ENCODE measurements at regions not wholly inside any gene's neighbourhood (a gene's known extent, or its start where the extent isn't known, plus 50 kb on each side); places are given as distances from the start of the nearest gene placed in this dataset.
"Not testable (repeated sequence)": the region's sequence is repeated elsewhere in the genome, so short reads cannot be mapped to it uniquely, and the experiment has no call there.

DNA sequence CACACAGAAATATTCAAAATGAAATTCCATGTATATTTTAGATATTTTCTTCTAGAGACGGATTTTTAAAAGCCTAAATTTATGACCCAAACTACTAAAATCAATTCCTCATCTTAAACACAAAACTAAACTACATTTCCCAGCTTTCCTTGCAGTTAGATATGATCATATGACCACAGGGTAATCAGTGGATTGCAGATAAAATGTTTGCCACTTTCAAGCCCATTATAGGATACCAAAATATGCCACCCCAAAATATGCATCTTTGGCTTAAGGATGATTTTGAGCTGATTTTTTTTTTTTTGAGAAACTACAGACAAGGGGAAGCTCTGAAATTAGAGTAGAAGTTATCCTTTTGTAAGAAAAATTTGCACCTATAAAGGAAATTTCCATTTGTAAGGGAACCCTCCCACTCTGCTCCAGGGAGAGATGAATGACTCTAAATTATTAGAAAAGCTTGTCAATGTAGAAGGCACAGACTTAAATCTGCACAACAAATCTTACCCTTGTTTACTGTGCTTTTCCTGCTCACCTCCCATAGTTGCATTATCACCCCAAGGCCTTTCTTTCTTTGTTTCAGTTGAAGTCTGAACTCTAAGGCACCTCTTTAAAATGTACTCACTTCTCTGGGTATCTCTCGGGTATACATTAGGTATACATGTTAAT is 503.0 kb downstream of the PDHA2 start:
- no peak for DNase-seq

DNA sequence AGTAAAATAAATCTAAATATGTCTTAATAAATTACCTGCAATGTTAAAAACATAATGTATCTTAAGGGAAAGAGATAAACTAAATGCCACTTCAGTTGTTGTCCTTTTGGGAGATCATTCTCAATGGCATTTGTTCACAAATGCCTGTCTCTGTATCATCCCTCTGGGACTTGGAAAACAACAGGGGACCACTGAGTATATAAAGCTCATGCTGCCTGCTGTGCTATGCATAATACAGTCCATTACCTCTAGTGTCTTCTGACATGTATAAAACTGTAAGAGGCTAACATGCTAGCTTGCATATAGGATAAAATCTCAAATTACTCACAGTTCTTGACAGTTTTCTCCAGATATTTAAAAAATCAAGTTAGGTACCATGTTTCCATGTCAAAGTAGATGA is 503.9 kb downstream of the PDHA2 start:
- no peak for DNase-seq

DNA sequence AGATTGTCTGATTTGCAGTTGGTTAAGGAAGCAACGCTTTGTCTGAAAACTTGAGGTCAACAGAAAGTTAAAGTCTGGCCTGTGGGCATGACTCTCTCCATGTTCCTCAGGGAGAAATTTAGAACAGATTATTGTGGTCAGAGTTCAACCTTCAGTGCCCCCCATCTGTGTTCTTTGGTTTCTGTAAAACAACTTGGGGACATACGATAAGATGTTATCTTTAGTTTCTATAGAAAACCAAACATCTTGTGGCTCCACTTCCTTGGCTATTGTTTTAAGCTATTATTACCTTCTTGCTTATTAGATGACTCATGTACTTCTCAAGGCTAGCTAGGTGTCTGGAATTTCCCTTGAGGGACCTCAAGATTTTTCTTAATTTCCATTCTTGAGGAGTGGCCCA is 507.7 kb downstream of the PDHA2 start:
- no peak for DNase-seq

DNA sequence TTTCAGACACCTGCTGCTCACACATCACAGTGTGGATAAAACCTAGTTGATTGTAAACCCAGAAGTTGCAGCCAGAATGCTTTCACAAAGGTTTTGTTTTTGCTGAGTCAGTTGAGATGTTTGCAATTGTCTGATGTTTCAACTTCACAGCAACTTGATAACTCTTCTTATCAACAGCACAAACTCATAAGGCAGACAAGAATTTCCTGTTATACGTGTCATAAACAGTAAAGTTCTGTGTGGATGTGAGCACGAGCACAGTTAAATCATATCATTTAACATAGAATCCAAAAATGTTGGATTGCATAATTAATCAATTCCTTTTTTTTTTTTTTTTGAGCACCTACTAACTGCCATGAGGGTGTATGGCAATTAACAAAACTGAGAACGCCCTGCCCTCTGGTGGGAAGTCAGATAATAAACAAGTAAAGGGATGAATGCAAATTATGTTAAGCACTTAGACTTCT is 512.2 kb downstream of the PDHA2 start:
- DNase-seq: peak; percentile 1

DNA sequence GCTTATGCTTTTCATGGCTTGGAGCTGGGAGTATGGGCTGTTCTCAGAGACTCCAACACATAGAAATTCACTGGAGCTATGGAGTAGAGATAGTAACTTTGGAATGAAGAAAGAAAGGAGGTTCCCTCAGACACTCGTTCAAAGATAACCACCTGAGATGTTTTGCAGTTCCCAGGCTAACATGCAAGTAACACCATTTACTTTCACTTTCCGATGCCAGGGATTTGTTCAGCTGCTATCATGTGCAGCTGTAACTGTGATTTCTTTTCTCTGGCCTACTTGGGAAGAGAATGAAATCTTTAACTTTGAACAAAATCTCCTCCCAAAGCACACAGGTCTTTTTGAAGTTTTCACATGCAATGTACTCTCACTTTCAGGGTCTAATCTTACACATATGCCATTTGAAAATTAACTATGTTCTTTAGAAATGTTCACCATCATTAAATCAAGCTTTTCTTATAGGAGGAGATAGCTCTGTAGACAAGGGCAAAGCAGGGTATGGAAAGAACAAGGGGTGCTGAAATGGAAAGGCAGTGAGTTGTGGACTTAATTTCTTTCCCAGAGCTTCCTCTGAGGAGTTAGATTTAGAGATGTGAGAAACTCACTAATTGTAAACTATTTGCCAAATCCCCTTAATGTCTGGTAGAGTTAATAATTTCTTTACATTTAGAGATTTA is 514.3 kb downstream of the PDHA2 start:
- no peak for DNase-seq

DNA sequence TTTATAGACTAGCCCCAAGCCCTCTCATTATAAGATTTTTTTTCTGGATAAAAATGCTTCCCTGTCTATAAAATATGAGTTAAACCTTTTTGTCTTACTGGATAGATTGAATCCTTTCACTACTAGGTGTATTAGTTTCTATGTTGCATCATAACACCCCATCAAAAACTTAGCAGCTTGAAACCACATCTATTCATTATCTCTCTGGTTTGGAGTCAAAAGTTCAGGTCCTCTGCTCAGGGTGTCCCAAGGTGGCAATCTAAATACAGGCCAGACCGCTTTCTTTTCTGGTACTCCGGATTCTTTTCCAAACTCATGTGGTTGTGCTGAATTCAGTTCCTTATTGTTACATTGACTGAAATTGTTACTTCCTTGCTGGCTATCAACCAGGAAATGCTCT is 515.5 kb downstream of the PDHA2 start:
- no peak for DNase-seq

DNA sequence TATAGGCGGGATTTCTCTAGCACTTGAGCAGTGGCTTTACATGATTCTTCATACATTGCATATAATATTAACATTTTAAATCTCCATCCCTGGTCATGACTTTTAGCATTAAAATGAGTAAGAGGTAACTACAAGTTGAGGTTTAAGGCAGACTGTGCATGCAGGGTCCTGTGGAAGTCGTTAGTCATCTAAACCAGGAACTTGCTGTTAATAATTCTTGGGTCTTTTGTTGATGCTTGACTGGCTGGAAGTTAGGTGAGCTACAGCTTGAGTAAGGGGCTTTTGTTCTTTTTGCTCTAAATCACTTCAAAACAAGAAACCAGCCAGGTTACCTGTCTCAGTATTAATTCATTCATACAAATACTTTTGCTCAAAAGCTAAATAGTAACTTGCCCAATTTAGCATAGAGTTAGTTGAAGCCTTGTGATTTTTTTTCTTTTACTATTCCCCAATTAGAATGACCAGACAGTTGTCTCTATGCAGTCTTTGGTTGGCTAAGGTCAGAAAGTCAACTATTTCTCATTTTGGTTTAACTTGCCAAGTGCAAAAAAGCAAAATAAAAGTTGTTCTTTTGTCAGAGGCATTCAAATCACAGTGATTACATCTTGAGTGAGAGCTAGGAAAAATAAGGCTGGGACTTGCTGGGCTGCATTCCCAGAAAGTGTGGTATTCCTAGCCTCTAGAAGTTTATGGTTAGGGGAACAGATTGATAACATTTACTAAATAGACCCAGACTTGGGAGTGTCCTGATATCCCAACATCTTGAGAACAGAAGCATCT is 516.9 kb downstream of the PDHA2 start:
- no peak for DNase-seq

DNA sequence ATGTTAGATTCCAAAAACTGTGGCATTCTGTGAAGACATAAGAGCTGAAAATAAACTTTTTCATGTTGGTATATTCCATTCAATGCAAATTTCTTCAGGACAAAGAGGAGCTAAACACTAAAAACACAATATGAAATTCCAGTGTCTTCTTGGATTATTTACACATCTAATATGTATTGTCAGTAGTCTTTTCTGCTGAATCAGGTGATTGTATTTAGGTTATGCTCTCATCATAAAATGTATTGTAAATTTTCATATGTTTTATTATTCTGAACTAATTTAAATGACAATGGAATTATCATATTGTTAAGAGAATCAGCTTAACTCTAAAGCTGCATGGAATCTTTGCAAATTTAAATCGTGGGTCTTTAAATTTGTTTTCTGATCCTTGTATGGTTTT is 526.7 kb downstream of the PDHA2 start:
- DNase-seq: no peak

DNA sequence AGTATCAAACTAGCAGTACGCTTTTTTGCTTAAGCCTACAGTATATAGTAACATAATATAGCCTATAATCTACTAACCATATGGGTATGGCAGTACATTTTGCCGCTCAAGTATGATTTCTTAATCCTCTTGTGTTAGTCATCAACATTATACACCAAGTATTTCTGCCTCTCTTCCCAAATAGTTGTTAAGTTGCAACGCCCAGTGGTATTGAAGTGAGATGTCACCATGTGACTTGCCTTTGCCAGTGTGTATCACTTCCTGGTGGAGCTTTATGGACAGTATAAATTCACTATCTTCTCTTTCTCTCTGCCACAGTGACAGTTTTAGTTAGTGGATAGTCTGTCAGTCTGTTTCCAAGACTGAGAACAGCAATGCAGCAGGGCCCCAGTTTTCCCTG is 535.5 kb downstream of the PDHA2 start:
- no peak for DNase-seq

DNA sequence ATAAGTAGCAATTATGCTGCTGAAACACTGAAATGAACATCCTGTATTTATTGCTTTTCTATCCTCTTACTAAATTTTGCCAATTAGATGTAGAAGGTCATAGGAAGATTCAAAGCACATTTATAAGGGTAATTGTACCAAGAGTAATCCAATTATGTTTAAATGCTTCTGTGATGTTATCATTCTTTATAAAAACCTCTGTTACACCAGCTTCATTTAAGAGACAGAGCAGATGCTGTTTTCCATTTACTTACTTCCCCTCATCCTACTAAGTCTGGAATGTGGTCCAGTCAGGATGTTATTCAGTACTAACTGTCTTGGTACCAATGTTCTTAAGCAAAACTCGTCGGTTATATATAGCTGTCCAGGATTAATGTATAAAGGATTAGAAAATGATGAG is 539.6 kb downstream of the PDHA2 start:
- DNase-seq: no peak

DNA sequence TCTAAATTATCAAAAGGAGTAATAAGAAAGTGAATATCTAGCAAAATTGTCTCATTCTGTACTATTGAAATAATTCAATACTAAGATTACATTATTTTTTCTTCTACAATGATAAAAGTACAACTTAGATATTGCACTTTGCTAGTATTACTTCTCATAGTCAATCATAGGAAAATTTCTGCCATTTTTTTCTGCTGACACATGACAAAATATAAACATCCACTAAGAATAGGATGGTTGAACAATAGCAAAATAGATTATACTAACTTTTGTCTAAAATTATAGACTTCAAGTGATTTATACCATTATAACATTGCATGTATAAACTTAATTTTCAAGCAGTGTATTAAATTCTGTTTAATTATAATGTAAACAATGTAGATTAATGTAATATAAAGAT is 540.2 kb downstream of the PDHA2 start:
- no peak for DNase-seq

DNA sequence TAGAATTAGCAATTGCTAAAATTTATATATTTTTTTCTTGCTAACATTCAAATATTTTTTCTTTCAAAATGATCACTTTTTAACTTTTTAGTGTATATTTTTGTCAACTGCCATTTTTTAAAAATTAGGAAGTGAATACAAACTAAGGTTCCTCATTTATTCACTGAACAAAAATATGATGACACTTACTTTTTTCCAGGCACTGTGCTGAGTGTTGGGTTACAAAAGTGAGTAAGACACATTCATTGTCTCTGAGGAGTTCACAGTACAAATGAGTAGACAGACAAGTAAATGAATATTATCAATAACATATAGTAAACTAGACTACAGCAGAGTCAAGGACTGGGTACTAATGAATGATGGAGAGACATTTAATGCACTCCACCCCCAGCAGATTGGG is 543.5 kb downstream of the PDHA2 start:
- DNase-seq: no peak

DNA sequence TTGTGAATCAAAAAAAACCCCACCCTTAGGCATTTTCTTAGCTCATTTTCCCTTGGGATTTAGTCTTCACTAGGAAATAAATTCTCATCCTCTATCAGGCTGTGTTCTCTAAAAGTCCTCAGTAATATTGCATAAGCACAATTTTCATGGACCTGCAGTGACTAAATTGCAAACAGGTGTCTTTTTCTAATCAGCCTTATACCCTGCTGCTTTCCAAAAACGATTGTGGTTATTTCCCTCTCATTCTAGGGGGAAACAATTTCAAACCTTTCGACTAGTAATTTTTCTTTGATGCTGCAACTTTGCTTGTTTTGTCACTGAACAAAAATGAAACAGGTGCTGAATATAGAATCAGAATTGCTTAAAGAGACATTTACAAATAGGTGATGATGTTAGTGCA is 549.9 kb downstream of the PDHA2 start:
- no peak for DNase-seq

DNA sequence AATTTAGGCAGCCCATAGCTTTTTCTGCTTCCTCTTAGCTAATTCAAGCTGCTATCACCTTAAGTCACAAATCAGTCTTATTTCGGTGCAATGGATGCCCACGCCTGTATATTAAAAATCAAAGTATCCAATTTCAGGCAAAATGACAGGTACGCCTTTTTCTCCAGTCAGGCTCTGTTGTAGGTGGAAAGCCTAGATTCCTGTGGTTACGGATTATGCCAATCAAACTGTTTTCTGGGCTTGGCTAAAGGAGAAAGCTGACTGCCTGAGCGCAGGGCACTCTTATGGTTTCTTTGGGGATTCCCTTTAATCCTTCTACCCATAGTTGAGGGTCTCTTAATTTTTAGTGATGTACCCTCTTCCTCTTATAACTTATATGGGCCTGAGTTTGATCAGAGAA is 550.5 kb downstream of the PDHA2 start:
- no peak for DNase-seq

DNA sequence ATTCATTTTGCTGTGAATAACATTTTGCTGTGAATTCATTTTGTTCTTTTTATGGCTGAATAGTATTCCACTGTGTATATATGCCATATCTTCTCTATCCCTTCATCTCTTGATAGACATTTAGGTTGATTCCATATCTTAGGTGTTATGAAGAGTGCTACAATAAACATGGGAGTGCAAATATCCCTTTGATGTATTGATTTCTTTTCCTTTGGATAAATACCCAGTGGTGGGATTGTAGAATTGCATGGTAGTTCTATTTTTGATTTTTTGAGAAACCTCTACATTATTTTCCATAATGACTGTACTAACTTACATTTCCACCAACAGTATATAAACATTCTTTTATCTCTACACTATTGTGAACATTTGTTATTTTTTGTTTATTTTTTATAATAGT is 555.9 kb downstream of the PDHA2 start:
- DNase-seq: no peak

DNA sequence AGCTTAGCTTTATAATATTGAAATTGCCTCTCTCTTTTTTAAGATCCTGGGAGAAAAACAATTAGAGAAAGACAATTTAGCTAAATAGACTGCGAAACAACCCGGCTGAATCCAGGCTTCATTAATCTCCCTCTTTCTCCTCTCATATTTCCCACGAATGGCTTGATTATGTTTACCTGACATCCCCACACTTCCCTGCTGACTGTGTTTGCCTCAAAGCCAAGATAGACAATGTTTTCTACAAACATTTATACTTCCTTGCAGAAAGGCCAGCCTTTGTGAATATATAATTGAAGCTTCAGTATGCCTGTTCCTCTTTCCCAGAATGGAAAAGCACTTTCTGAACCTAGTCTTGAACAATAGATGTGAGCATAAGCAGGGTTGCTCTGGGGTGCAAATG is 566.8 kb downstream of the PDHA2 start:
- DNase-seq: no peak

DNA sequence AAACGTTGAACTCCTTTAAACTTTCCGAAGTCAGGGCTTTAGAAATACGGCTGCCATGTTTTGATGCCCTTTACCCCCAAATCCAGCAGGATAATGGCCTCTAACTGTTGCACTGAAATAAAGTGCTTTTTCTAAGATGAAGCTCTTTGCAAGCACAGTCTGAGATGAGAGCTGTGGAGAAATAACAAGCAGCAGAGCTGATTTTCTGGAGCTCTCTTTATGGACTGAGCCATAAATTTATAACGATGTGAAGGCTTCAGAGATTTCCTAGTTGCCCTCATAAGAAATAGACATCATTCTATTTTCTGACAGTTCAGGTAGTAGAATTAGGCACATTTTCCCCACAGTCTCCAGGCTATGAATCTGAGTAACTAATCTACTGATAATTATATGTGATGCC is 567.3 kb downstream of the PDHA2 start:
- DNase-seq: no peak

DNA sequence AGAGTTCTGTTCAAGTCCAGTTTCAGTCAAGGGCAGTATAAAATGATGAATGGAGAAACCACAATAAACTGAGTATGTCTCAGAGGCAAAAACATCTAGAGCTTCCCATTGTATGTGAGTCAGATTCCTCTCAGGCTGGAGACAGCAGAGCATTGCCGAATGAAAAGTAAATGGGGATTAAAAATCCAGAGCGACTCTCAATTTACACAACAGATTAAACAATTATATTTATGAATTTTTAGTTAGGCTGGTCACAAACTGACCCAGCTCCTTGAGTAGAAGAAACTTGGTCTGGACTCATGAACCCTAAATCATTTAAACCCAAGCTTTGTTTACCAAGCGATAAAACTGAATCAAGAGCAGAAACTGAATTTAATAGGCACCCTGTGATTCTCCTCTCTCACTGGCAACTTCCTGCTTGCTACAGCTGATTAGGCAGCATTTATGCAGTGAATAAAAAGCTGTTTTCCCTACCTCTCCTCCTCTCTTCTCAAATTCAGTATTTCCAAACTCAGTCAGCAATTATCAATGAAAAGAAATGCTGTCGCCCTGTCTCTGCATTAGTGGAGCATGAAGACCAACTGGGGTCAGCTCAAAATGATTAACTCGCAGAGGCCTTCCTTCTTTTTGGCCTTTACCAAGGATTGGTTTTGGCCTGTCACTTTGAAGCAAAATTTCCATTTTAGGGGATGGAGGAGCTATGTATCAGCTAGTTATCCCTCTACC is 568.0 kb downstream of the PDHA2 start:
- DNase-seq: no peak

DNA sequence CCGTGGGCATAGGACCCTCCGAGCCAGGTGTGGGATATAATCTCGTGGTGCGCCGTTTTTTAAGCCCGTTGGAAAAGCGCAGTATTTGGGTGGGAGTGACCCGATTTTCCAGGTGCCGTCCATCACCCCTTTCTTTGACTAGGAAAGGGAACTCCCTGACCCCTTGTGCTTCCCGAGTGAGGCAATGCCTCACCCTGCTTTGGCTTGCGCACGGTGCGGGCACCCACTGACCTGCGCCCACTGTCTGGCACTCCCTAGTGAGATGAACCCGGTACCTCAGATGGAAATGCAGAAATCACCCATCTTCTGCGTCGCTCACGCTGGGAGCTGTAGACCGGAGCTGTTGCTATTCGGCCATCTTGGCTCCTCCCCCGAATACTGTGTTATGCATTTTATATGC is 575.0 kb downstream of the PDHA2 start:
- not testable (repeated sequence) for DNase-seq

DNA sequence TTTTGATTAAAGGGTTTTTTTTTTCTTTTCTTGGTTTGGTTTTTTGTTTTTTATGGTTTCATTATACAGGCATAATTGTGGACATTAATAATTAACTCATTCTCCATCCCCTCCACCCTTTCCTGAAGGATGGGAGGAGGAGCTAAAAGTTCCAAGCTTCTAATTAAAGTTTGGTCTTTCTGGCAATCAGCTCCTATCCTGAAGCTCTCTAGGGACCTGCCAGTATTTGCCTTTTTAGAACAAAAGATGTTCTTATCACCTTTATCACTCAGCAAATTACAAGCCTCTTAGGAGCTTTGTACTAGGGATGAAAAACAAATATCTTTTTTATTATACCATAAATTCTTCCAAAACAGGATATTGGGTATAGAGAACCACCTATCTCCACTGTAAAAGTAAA is 589.8 kb downstream of the PDHA2 start:
- DNase-seq: no peak

DNA sequence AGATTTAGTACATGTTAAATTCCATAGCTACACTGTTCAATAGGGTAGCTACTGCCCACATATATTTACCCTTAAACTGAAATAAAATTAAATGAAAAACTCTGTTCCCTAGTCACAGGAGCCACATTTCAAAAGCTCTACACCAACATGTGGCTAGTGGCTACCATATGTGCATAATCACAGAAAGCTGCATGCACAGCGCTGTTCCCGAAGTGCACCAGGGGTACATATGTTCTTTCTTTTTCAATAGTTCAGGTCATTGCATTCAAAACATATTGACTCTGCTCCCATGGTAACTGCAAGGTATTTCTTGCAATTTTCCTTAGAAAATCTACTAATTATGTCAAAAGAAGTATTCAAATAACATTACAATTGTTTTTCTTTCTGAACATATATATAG is 591.2 kb downstream of the PDHA2 start:
- DNase-seq: no peak

DNA sequence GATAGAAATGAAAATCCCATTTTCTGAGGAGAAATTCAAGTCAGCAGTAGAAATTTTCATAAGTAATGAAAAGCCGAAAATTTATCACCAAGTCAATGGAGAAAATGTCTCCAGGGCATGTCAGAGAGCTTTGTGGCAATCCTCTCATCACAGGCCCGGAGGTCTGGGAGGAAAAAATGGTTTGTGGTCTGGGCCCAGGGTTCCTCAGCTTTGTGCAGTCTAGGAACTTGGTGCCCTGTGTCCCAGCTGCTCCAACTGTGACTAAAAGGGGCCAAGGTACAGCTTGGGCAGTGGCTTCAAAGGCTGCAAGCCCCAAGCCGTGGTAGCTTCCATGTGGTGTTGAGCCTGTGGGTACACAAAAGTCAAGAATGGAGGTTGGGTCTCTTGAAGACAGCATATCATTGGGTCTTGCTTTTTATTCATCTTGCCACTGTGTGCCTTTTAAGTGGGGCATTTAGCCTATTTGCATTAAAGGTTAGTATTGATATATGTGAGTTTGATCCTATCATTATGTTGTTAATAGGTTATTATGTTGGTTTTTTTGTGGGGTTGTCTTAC is 608.5 kb downstream of the PDHA2 start:
- DNase-seq: no peak
